B cell (primary cell): ENCODE measurements at regions not wholly inside any gene's neighbourhood (a gene's known extent, or its start where the extent isn't known, plus 50 kb on each side); places are given as distances from the start of the nearest gene placed in this dataset.

ENCODE experiments used
- ATAC-seq: fragments of 200-7000 bp; cut with Tn5 transposase; one replicate; pipeline ENCODE4 v1.10.0; 2021; ENCODE audit warnings: low read depth, mild to moderate bottlenecking, moderate number of reproducible peaks, moderate library complexity
- CTCF ChIA-PET: fragments of 350-600 bp; sonication (Branson Sonifier 250); formaldehyde crosslinking; loops from one replicate; lab custom pipeline; 2021; ENCODE audit warnings: antibody characterized with exemption, inconsistent platforms; lab: Charles Lee
- POLR2A ChIA-PET: fragments of 350-600 bp; sonication (Branson Sonifier 250); formaldehyde crosslinking; loops from one replicate; lab custom pipeline; 2021; ENCODE audit warnings: antibody characterized with exemption; lab: Charles Lee
- DNase-seq: peaks from one replicate; pipeline ENCODE4 v3.0.0; 2013
- H2AFZ ChIP-seq: 2 replicates; pipeline ENCODE4 v1.6.1; 2012; ENCODE audit warnings: mild to moderate bottlenecking, low read depth, low read length; ENCODE audit not compliant: insufficient read depth, poor library complexity, severe bottlenecking
- H3K27ac ChIP-seq, 2 donors: 1 replicate in 1 of 2; 2 replicates in 1 of 2; pipeline ENCODE4 v1.5.1; 2012 to 2013; ENCODE audit warnings: low read length in 2 of 2, mild to moderate bottlenecking in 2 of 2, moderate library complexity in 1 of 2
- H3K27me3 ChIP-seq, 4 experiments: fragments of 200-600 bp in 1 of 4; sonication (generic) in 1 of 4; replicated peaks in 1 of 4; 1 replicate in 2 of 4; 2 replicates in 2 of 4; pipeline versions ENCODE4 v1.6.1 to v1.7.0; 2013 to 2016; ENCODE audit warnings: low read length in 3 of 4, mild to moderate bottlenecking in 2 of 4, mixed read lengths in 1 of 4, moderate library complexity in 1 of 4; ENCODE audit not compliant: insufficient read depth in 4 of 4, control insufficient read depth in 3 of 4; ENCODE audit errors: control extremely low read depth in 1 of 4
- H3K36me3 ChIP-seq, 2 experiments: replicated peaks in 1 of 2; 1 replicate in 1 of 2; 2 replicates in 1 of 2; pipeline versions ENCODE4 v1.6.1 to v1.7.1; 2013; ENCODE audit warnings: low read length in 1 of 2; ENCODE audit not compliant: insufficient read depth in 2 of 2, control insufficient read depth in 1 of 2; ENCODE audit errors: control extremely low read depth in 1 of 2, extremely low read depth in 1 of 2
- H3K4me1 ChIP-seq, 2 donors: fragments of 200-600 bp in 1 of 2; sonication (generic) in 1 of 2; 1 replicate in 1 of 2; 2 replicates in 1 of 2; pipeline versions ENCODE4 v1.5.1 to v1.6.1; 2013 to 2017; ENCODE audit warnings: low read length in 2 of 2; ENCODE audit not compliant: control insufficient read depth in 2 of 2, insufficient read depth in 2 of 2
- H3K4me2 ChIP-seq: replicated peaks from 2 replicates; pipeline ENCODE3; 2012; ENCODE audit warnings: mild to moderate bottlenecking, low read depth, low read length; ENCODE audit not compliant: poor library complexity, severe bottlenecking
- H3K4me3 ChIP-seq, 5 experiments: fragments of 200-600 bp in 1 of 5; sonication (generic) in 1 of 5; 1 replicate in 3 of 5; 2 replicates in 2 of 5; pipeline versions ENCODE4 v1.5.1 to v1.7.0; 2011 to 2016; ENCODE audit warnings: low read length in 4 of 5, mild to moderate bottlenecking in 4 of 5, low read depth in 2 of 5, control low read depth in 1 of 5, moderate library complexity in 1 of 5; ENCODE audit not compliant: insufficient read depth in 1 of 5; ENCODE audit errors: control extremely low read depth in 1 of 5, extremely low read depth in 1 of 5
- H3K79me2 ChIP-seq: fragments of 200-600 bp; sonication (generic); one replicate; pipeline ENCODE4 v1.6.0; 2016; ENCODE audit warnings: low read length; ENCODE audit not compliant: control insufficient read depth, insufficient read depth
- H3K9ac ChIP-seq: fragments of 200-600 bp; sonication (generic); 2 replicates; pipeline ENCODE4 v1.6.1; 2017; ENCODE audit warnings: mild to moderate bottlenecking, low read length, moderate library complexity
- H3K9me3 ChIP-seq, 3 donors: one replicate each; pipeline versions ENCODE4 v1.6.1 to v1.7.1; 2013; ENCODE audit warnings: low read length in 2 of 3; ENCODE audit not compliant: control insufficient read depth in 2 of 3, insufficient read depth in 1 of 3; ENCODE audit errors: control extremely low read depth in 1 of 3
- H4K20me1 ChIP-seq: 2 replicates; pipeline ENCODE4 v1.6.0; 2012; ENCODE audit warnings: mild to moderate bottlenecking, low read length; ENCODE audit not compliant: insufficient read depth, control insufficient read depth, poor library complexity, severe bottlenecking
- H3K27ac Mint-ChIP-seq: one replicate; pipeline ENCODE4 v1.8.0; 2021; ENCODE audit warnings: mixed read lengths
- H3K27me3 Mint-ChIP-seq: one replicate; pipeline ENCODE4 v1.8.0; 2021; ENCODE audit warnings: mixed read lengths
- H3K4me1 Mint-ChIP-seq: one replicate; pipeline ENCODE4 v1.8.0; 2021; ENCODE audit warnings: mixed read lengths
- H3K4me3 Mint-ChIP-seq: one replicate; pipeline ENCODE4 v1.8.0; 2021; ENCODE audit warnings: mixed read lengths
- H3K9me3 Mint-ChIP-seq: one replicate; pipeline ENCODE4 v1.8.0; 2022; ENCODE audit warnings: mixed read lengths; ENCODE audit not compliant: insufficient read depth
- EZH2 ChIP-seq: IDR thresholded peaks from 2 replicates; pipeline ENCODE4 v1.6.1; 2012; ENCODE audit warnings: borderline replicate concordance, low read depth, mild to moderate bottlenecking, moderate library complexity, low read length; ENCODE audit not compliant: insufficient read depth, poor library complexity, severe bottlenecking
- WGBS: methylation state at CpG from one replicate; pipeline ENCODE4 v1.1.5; 2013; ENCODE audit warnings: missing lambda C conversion rate; ENCODE audit not compliant: insufficient coverage; 5-methylcytosine and 5-hydroxymethylcytosine counted together
- intact Hi-C: fragments of 100-400 bp; cut with micrococcal nuclease; formaldehyde crosslinking; loops from one replicate; pipeline ENCODE4 v1.10.0; 2022
- TF ChIP-seq, protein P1 (sequence below): fragments of 200-600 bp; IDR thresholded peaks from one replicate; pipeline ENCODE4 v1.8.0; 2022; ENCODE audit warnings: antibody characterized with exemption, mild to moderate bottlenecking

DNA sequence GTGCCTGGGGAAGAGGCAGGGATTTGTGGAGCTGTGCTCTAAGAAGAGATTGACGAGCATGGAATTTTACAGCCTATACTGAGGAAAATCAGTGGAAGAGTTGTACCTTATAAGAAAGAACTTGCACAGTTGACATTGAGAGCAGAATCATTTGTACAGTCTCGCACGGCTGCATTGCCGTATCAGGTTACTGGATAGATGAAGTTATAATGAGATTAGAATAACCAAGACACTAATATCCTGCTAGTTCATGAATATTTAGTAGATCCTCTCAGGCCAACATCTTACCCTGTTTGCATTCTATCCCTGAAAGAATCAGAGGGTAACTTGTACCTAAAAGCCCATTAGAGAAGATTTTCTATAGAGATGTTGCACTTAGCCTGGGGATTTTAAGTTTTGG is 447.1 kb downstream of the PREX1 start:
- Histone ChIP-seq H3K4me3 (no peak overlapping the region), H3K79me2 (no peaks in the 10 kb centered on the region), H2AFZ (no peak overlapping the region), H3K27me3 (peaks cover 0 to 18% (median 1%) of the 10 kb centered on the region in 4 experiments), H3K9ac (no peak overlapping the region), H3K27ac (no peak overlapping the region), H3K4me2 (no peak overlapping the region), H3K4me1 (no peaks in the 10 kb centered on the region), H3K36me3 (no peaks in the 10 kb centered on the region), H3K9me3 (peaks cover 0 to 6% (median 0%) of the 10 kb centered on the region in 3 donors), H4K20me1 (no peaks in the 10 kb centered on the region)
- Mint-ChIP-seq H3K4me1 (no peaks in the 10 kb centered on the region), H3K4me3 (no peak overlapping the region), H3K27me3 (peaks cover 42% of the 10 kb centered on the region), H3K27ac (no peak overlapping the region), H3K9me3 (no peaks in the 10 kb centered on the region)
- intact Hi-C loops, result no loop called here
- DNase-seq (no peak), ATAC-seq (no peak)
- WGBS, result 100% methylated on average over 1 of the region's 4 CpGs
- ChIA-PET POLR2A (no interaction called here), CTCF (no interaction called here)
- TF ChIP-seq EZH2, result no peak
- TF ChIP-seq, protein P1, sequence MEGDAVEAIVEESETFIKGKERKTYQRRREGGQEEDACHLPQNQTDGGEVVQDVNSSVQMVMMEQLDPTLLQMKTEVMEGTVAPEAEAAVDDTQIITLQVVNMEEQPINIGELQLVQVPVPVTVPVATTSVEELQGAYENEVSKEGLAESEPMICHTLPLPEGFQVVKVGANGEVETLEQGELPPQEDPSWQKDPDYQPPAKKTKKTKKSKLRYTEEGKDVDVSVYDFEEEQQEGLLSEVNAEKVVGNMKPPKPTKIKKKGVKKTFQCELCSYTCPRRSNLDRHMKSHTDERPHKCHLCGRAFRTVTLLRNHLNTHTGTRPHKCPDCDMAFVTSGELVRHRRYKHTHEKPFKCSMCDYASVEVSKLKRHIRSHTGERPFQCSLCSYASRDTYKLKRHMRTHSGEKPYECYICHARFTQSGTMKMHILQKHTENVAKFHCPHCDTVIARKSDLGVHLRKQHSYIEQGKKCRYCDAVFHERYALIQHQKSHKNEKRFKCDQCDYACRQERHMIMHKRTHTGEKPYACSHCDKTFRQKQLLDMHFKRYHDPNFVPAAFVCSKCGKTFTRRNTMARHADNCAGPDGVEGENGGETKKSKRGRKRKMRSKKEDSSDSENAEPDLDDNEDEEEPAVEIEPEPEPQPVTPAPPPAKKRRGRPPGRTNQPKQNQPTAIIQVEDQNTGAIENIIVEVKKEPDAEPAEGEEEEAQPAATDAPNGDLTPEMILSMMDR, result no peak

DNA sequence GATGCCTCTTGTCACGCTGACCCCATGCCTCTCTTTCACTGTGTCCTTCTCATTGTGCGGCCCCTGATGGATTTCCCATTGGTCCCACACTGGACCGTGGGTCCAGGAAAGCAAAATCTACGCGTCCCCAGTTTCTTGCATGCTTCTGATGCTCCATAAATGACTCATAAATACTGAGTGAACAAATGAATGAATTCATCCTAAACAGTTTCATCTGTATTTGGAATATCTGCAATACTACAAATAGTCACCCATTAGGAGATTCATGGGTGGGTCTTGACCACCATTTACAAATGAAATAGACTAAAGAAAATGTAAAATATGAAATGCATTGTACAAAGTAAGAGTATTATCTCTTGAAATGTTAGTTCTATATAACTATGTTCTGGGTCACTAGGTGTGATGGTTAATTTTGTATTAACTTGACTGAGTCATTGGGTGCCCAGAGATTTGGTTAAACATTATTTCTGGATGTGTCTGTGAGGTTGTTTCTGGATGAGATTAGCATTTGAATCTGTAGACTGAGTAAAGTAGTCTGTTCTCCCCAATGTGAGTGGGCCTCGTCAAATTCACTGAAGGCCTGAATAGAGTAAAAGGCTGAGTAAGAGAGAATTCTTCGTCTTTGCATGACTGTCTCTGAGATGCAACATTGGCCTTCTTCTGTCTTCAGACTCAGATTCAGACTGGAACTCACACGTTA is 448.7 kb downstream of the PREX1 start:
- H3K4me3 Mint-ChIP-seq, result no peak overlapping the region
- H3K9me3 Mint-ChIP-seq, result no peaks in the 10 kb centered on the region
- no peak for ATAC-seq
- H3K27me3 ChIP-seq, result peaks cover 0 to 20% (median 5%) of the 10 kb centered on the region in 4 experiments
- no peak overlapping the region for H3K4me3 ChIP-seq
- H3K79me2 ChIP-seq, result no peaks in the 10 kb centered on the region
- 91% methylated on average over 8 of the region's 8 CpGs for WGBS
- no peak for TF ChIP-seq EZH2
- TF ChIP-seq, protein P1, result no peak
- intact Hi-C loops, result no loop called here
- H3K9ac ChIP-seq, result no peak overlapping the region
- H2AFZ ChIP-seq, result no peak overlapping the region
- H3K27ac ChIP-seq, result no peak overlapping the region
- no peak overlapping the region for H3K4me2 ChIP-seq
- H3K27ac Mint-ChIP-seq, result no peak overlapping the region
- POLR2A ChIA-PET, result no interaction called here
- peaks cover 52% of the 10 kb centered on the region for H3K27me3 Mint-ChIP-seq
- H3K36me3 ChIP-seq, result no peaks in the 10 kb centered on the region
- H3K9me3 ChIP-seq, result peaks cover 0 to under 1% (median 0%) of the 10 kb centered on the region in 3 donors
- CTCF ChIA-PET, result no interaction called here
- H3K4me1 Mint-ChIP-seq, result peaks cover 9% of the 10 kb centered on the region
- no peaks in the 10 kb centered on the region for H4K20me1 ChIP-seq
- peaks cover 0 to 7% of the 10 kb centered on the region in 2 donors for H3K4me1 ChIP-seq
- no peak for DNase-seq
